ENCODE measurements at regions not wholly inside any gene's neighbourhood (a gene's known extent, or its start where the extent isn't known, plus 50 kb on each side); places are given as distances from the start of the nearest gene placed in this dataset.
A peak's percentile ranks its signal among the peaks of the same experiment; 100 is the strongest.

GRCh38 chr2:66306483-66306882 lies 128.4 kb upstream of the MEIS1 start:
- no peak overlapping the region for H3K9ac ChIP-seq (ENCODE audit: low read length)
- H3K27me3 ChIP-seq (ENCODE audit: control insufficient read depth in 1 of 2, insufficient read depth in 2 of 2, low read length in 2 of 2): no peaks in the 10 kb centered on the region
- H3K27ac ChIP-seq (ENCODE audit: low read depth, low read length): no peak overlapping the region
- peaks cover 13% of the 10 kb centered on the region for H3K4me1 ChIP-seq (ENCODE audit: insufficient read depth, low read length)
- H3K4me3 ChIP-seq (ENCODE audit: low read depth in 1 of 2, low read length in 2 of 2): no peak overlapping the region
- no peaks in the 10 kb centered on the region for H3K36me3 ChIP-seq (ENCODE audit: insufficient read depth, low read length)
- peaks cover 3% of the 10 kb centered on the region for H3K9me3 ChIP-seq (ENCODE audit: low read length)

GRCh38 chr2:66305718-66306117 lies 129.2 kb upstream of the MEIS1 start:
- H3K4me3 ChIP-seq (ENCODE audit: low read depth in 1 of 2, low read length in 2 of 2): no peak overlapping the region
- H3K36me3 ChIP-seq (ENCODE audit: insufficient read depth, low read length): no peaks in the 10 kb centered on the region
- H3K27ac ChIP-seq (ENCODE audit: low read depth, low read length): no peak overlapping the region
- no peaks in the 10 kb centered on the region for H3K9me3 ChIP-seq (ENCODE audit: low read length)
- H3K27me3 ChIP-seq (ENCODE audit: control insufficient read depth in 1 of 2, insufficient read depth in 2 of 2, low read length in 2 of 2): no peaks in the 10 kb centered on the region
- no peak overlapping the region for H3K9ac ChIP-seq (ENCODE audit: low read length)
- peaks cover 17% of the 10 kb centered on the region for H3K4me1 ChIP-seq (ENCODE audit: insufficient read depth, low read length)

DNA sequence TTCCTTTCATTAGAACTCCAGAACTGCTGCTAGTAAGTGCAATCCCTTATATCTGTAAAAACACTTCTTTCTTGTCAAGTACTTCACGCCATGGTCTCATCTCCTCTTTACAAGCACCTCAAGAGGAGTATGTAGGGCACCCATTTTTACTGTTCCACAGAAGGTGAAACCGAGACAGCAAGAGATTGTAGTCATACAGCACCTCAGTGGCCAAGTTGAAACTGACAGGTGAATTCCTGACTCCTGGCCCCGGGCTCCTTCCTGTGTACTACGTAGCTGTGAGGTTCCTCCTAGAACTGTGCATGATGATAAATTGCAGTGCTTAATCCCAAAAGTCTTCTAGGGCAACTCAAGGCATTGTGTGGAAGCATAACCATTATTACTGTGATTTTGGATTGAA lies 131.5 kb upstream of the MEIS1 start:
- H3K4me1 ChIP-seq (ENCODE audit: insufficient read depth, low read length): peaks cover 22% of the 10 kb centered on the region
- no peak overlapping the region for H3K9ac ChIP-seq (ENCODE audit: low read length)
- no peak overlapping the region for H3K27ac ChIP-seq (ENCODE audit: low read depth, low read length)
- no peaks in the 10 kb centered on the region for H3K36me3 ChIP-seq (ENCODE audit: insufficient read depth, low read length)
- no peaks in the 10 kb centered on the region for H3K9me3 ChIP-seq (ENCODE audit: low read length)
- H3K4me3 ChIP-seq (ENCODE audit: low read depth in 1 of 2, low read length in 2 of 2): no peak overlapping the region
- no peaks in the 10 kb centered on the region for H3K27me3 ChIP-seq (ENCODE audit: control insufficient read depth in 1 of 2, insufficient read depth in 2 of 2, low read length in 2 of 2)

GRCh38 chr2:66301767-66302140 lies 133.2 kb upstream of the MEIS1 start:
- H3K36me3 ChIP-seq (ENCODE audit: insufficient read depth, low read length): no peaks in the 10 kb centered on the region
- no peaks in the 10 kb centered on the region for H3K9me3 ChIP-seq (ENCODE audit: low read length)
- peak overlapping the region; percentile 15 to 32 for H3K4me3 ChIP-seq (ENCODE audit: low read depth in 1 of 2, low read length in 2 of 2)
- no peak overlapping the region for H3K27ac ChIP-seq (ENCODE audit: low read depth, low read length)
- H3K27me3 ChIP-seq (ENCODE audit: control insufficient read depth in 1 of 2, insufficient read depth in 2 of 2, low read length in 2 of 2): no peaks in the 10 kb centered on the region
- no peak overlapping the region for H3K9ac ChIP-seq (ENCODE audit: low read length)
- H3K4me1 ChIP-seq (ENCODE audit: insufficient read depth, low read length): peaks cover 22% of the 10 kb centered on the region

DNA sequence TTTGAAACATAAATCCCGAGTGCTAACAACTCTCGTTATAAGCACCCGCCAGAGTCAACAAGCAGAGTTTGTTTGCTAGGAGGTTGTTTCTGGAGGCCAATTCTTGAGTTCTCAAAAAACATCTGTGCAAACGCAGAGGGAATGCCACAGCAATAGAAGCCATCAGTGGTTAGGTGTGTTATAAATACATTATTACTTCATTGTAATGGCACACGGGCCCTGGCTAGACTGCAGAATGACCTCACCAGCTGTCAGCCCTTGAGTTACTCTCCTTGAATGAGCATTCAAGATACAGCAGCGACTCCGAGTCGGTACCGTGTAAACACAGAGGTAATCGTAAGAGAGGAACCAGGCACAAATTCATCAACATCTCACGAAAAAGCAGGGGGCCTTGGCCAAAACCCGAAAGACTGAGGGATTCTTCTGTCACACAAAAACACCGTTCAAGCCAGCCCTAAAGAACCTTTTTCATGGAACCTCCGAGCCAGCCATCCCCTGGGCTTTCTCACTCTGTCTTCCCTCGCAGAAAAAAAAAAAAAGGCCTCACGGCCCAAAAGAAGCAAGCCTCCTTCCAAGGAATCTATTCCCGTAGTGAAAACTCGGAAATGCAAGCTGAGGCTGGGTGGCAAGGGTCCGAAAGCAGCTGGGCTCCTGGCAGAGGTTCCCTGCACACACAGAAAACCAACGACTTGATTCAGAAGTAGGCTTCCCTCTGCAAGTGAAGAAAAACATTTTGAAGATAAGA lies 133.7 kb upstream of the MEIS1 start:
- Histone ChIP-seq H3K27ac (ENCODE audit: low read depth, low read length) (peak overlapping the region; percentile 19), H3K4me3 (ENCODE audit: low read depth in 1 of 2, low read length in 2 of 2) (peak overlapping the region; percentile 15 to 32), H3K9me3 (ENCODE audit: low read length) (no peaks in the 10 kb centered on the region), H3K4me1 (ENCODE audit: insufficient read depth, low read length) (peaks cover 22% of the 10 kb centered on the region), H3K9ac (ENCODE audit: low read length) (no peak overlapping the region), H3K36me3 (ENCODE audit: insufficient read depth, low read length) (no peaks in the 10 kb centered on the region), H3K27me3 (ENCODE audit: control insufficient read depth in 1 of 2, insufficient read depth in 2 of 2, low read length in 2 of 2) (no peaks in the 10 kb centered on the region)

DNA sequence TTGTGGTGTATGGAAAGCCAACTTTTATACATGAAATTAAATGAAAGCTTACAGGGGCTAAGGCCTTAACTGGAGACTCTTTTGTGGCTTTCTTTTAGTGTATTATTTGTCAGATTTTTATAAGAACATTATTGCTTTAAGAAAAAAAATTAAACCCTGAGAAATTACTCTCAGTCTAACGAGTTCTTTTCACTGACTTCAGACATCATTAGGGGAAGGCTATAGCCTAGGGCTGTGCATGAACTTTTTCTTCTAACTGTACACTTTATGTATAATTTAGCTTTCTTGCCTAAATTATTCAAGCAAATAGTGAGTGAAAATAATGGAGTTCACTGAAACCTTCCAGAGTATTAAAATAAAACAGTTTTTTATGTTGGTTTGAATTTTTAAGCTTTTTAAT lies 151.1 kb upstream of the MEIS1 start:
- Histone ChIP-seq H3K27ac (ENCODE audit: low read depth, low read length) (no peak overlapping the region), H3K36me3 (ENCODE audit: insufficient read depth, low read length) (no peaks in the 10 kb centered on the region), H3K9ac (ENCODE audit: low read length) (no peak overlapping the region), H3K27me3 (ENCODE audit: control insufficient read depth in 1 of 2, insufficient read depth in 2 of 2, low read length in 2 of 2) (no peaks in the 10 kb centered on the region), H3K4me1 (ENCODE audit: insufficient read depth, low read length) (no peaks in the 10 kb centered on the region), H3K4me3 (ENCODE audit: low read depth in 1 of 2, low read length in 2 of 2) (no peak overlapping the region), H3K9me3 (ENCODE audit: low read length) (no peaks in the 10 kb centered on the region)

GRCh38 chr2:66281980-66282379 lies 152.9 kb upstream of the MEIS1 start:
- Histone ChIP-seq H3K36me3 (ENCODE audit: insufficient read depth, low read length) (no peaks in the 10 kb centered on the region), H3K9ac (ENCODE audit: low read length) (no peak overlapping the region), H3K27ac (ENCODE audit: low read depth, low read length) (no peak overlapping the region), H3K4me1 (ENCODE audit: insufficient read depth, low read length) (no peaks in the 10 kb centered on the region), H3K9me3 (ENCODE audit: low read length) (no peaks in the 10 kb centered on the region), H3K4me3 (ENCODE audit: low read depth in 1 of 2, low read length in 2 of 2) (no peak overlapping the region), H3K27me3 (ENCODE audit: control insufficient read depth in 1 of 2, insufficient read depth in 2 of 2, low read length in 2 of 2) (no peaks in the 10 kb centered on the region)

- Histone ChIP-seq H3K4me3 (ENCODE audit: low read depth in 1 of 2, low read length in 2 of 2) (no peak overlapping the region), H3K27ac (ENCODE audit: low read depth, low read length) (no peak overlapping the region), H3K9me3 (ENCODE audit: low read length) (no peaks in the 10 kb centered on the region), H3K27me3 (ENCODE audit: control insufficient read depth in 1 of 2, insufficient read depth in 2 of 2, low read length in 2 of 2) (no peaks in the 10 kb centered on the region), H3K36me3 (ENCODE audit: insufficient read depth, low read length) (no peaks in the 10 kb centered on the region), H3K9ac (ENCODE audit: low read length) (no peak overlapping the region), H3K4me1 (ENCODE audit: insufficient read depth, low read length) (no peaks in the 10 kb centered on the region)
Measured at GRCh38 chr2:66279024-66279423, 155.9 kb upstream of the MEIS1 start.

DNA sequence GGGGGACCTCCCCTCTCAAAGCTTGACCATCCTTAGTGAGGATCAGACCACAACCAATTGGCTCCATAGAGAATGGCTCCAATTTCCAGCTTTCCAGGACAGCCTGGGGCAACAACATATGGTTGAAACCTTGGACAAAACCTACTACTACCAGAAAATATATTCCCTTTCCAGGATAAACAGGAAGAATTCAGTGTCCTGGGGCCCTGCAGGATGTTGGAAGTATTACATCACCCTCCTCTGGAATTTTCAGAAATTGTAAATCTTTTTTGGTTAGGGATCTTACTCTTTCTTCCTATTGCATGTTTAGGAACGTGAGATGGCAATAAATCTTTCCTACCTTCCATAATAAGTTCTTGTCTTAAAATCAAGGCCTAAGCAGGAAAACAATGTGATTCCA lies 158.9 kb upstream of the MEIS1 start:
- H3K27ac ChIP-seq (ENCODE audit: low read depth, low read length): no peak overlapping the region
- H3K4me1 ChIP-seq (ENCODE audit: insufficient read depth, low read length): no peaks in the 10 kb centered on the region

DNA sequence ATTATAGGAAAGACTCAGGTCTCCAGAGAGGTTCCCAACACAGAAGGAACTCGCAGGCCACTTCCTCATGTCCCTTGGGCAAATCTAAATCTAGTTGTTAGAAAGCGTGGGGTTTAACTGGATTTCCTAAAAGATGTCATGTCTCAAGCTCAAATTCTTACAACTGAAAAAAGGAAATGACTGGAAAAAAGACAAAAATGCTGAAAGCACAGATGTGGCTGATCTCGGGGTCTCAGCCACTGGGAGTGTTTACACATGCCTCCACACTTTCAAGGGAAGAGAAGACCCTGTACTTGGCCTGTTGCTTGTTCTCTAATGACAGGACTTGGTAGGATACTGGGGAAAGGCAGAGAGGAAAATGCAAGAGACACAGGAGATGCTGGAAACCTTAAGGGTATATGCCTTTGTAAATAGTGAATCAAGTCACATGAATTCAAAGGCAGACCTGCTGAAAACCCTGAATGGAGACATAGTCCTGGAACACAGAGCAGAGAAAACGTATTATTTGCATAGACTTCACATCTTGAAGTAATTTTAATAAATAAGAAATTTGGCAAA lies 160.9 kb upstream of the MEIS1 start:
- Histone ChIP-seq H3K36me3 (ENCODE audit: insufficient read depth, low read length) (no peaks in the 10 kb centered on the region), H3K27ac (ENCODE audit: low read depth, low read length) (no peak overlapping the region), H3K4me1 (ENCODE audit: insufficient read depth, low read length) (no peaks in the 10 kb centered on the region), H3K9me3 (ENCODE audit: low read length) (no peaks in the 10 kb centered on the region), H3K27me3 (ENCODE audit: control insufficient read depth in 1 of 2, insufficient read depth in 2 of 2, low read length in 2 of 2) (no peaks in the 10 kb centered on the region), H3K4me3 (ENCODE audit: low read depth in 1 of 2, low read length in 2 of 2) (no peak overlapping the region), H3K9ac (ENCODE audit: low read length) (no peak overlapping the region)

More for the DNA sequence above, 158.9 kb upstream of the MEIS1 start:
- H3K36me3 ChIP-seq (ENCODE audit: insufficient read depth, low read length): no peaks in the 10 kb centered on the region
- no peak overlapping the region for H3K9ac ChIP-seq (ENCODE audit: low read length)
- no peak overlapping the region for H3K4me3 ChIP-seq (ENCODE audit: low read depth in 1 of 2, low read length in 2 of 2)
- H3K9me3 ChIP-seq (ENCODE audit: low read length): no peaks in the 10 kb centered on the region
- H3K27me3 ChIP-seq (ENCODE audit: control insufficient read depth in 1 of 2, insufficient read depth in 2 of 2, low read length in 2 of 2): no peaks in the 10 kb centered on the region

DNA sequence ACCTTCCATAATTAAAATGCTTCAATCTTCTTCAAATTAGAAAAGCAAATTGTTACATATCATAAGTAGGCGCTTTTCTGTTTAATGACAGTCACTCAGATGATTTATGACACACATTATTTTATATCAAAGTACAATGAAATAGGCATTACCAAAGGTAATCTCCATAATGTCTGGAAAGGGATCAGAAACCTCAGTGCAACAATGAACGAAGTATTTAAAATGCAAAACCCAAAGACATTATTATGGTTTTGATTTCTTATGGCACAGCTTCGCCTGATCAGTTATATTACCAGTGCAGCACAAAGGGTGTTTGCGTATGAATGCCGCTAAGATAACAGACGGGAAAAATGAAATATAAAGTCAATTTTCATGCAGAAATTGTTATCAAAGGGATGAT lies 162.2 kb upstream of the MEIS1 start:
- Histone ChIP-seq H3K9ac (ENCODE audit: low read length) (no peak overlapping the region), H3K27ac (ENCODE audit: low read depth, low read length) (no peak overlapping the region), H3K4me3 (ENCODE audit: low read depth in 1 of 2, low read length in 2 of 2) (no peak overlapping the region), H3K9me3 (ENCODE audit: low read length) (no peaks in the 10 kb centered on the region), H3K36me3 (ENCODE audit: insufficient read depth, low read length) (no peaks in the 10 kb centered on the region), H3K4me1 (ENCODE audit: insufficient read depth, low read length) (no peaks in the 10 kb centered on the region), H3K27me3 (ENCODE audit: control insufficient read depth in 1 of 2, insufficient read depth in 2 of 2, low read length in 2 of 2) (no peaks in the 10 kb centered on the region)

DNA sequence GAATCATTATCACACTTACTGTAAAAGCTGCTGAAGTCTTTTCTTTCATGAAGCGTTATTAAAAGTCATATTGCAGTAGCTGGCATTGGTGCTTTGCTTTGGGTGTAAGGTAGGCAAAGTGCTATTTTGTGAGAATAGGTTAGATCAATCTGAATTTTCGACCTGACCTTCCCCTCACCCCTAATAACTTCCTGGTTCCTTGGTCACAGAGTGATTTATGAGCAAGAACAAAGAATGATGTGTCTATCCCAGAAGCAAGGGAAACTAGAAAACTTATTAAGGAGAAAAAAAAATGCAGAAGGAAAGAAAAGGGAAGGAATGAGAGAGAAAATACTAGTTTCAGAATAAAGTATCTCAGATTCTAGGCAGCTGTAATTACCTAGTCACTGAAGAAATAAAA lies 163.1 kb upstream of the MEIS1 start:
- Histone ChIP-seq H3K9ac (ENCODE audit: low read length) (no peak overlapping the region), H3K4me3 (ENCODE audit: low read depth in 1 of 2, low read length in 2 of 2) (no peak overlapping the region), H3K9me3 (ENCODE audit: low read length) (no peaks in the 10 kb centered on the region), H3K36me3 (ENCODE audit: insufficient read depth, low read length) (no peaks in the 10 kb centered on the region), H3K27ac (ENCODE audit: low read depth, low read length) (no peak overlapping the region), H3K4me1 (ENCODE audit: insufficient read depth, low read length) (no peaks in the 10 kb centered on the region), H3K27me3 (ENCODE audit: control insufficient read depth in 1 of 2, insufficient read depth in 2 of 2, low read length in 2 of 2) (no peaks in the 10 kb centered on the region)

Measured in muscle layer of colon (tissue), 2 donors.